HG03097 (cell line): ENCODE measurements at regions not wholly inside any gene's neighbourhood (a gene's known extent, or its start where the extent isn't known, plus 50 kb on each side); places are given as distances from the start of the nearest gene placed in this dataset.
"Not testable (repeated sequence)": the region's sequence is repeated elsewhere in the genome, so short reads cannot be mapped to it uniquely, and the experiment has no call there.

Experiments used
- ATAC-seq: cut with Tn5 transposase; IDR thresholded peaks from one replicate; pipeline ENCODE4 v1.9.1; 2021; ENCODE audit not compliant: unreplicated experiment, low FRiP score

DNA sequence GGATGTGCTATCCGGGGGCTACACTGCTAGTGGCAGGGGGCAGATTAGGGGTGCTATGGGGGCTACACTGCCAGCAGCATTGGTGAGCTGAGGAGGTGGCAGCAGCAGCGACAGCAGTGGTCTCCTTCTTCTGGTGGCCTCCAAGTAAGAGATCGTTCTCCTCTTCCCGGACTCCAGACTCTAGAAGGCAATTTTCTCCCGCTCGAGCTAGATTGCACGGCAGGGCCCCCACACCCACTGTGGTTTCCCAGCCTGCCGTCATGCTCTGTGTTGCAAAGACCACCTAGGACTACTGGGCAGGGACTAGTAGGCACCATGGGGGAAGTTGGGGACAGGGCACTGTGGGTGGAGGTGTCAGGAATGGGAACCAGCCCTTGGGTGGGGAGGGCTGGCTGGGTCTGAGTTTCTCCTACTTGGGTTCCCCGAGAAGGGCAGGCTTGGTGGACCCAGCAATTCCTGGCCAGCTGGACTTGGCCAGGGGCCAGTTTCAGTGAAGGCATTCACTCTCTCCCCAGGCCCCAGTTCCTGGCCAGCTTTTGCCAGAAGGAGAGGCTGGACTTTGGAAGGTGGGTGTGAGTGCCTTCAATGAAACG is 203.4 kb upstream of the WSB1 start:
- not testable (repeated sequence) for ATAC-seq

DNA sequence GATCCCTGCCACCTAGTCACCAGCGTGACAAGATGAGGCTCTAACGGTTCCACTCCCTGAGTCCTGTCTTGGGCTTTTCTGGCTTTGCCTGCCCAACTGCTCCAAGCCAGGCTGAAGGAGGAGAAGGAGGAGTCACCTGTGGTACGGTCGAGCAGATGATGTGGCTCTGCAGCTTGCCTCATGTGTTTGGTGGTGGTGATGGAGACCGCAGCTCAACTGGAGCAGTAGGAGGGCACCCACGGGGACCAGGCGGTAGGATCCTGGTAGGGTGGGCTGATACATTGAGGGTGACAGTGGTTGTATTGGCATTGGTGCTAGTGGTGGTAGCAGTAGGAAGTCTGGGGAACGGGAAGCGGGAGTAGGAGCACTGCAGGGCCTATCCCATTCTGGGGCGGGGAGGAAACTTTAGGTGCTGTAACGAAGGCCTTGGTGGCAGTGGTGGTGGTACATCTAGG is 202.8 kb upstream of the WSB1 start:
- no peak for ATAC-seq

DNA sequence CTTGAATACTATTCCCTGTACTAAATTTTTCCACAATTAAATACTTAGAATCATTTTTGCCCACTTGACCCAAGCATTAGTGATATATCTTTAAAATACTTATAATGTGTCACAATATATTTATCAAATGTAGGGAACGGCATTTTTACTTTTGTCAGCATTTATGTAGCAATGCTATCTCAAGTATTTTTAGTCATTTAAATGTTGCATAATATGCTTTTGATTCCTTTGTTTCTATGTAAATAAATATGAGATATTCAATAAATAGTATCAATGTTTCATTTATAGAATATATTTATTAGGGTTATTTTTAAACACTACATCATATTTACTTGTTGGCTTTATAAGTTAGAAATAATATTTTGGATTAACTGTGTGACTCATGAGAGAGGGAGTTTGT is 199.7 kb upstream of the WSB1 start:
- not testable (repeated sequence) for ATAC-seq

DNA sequence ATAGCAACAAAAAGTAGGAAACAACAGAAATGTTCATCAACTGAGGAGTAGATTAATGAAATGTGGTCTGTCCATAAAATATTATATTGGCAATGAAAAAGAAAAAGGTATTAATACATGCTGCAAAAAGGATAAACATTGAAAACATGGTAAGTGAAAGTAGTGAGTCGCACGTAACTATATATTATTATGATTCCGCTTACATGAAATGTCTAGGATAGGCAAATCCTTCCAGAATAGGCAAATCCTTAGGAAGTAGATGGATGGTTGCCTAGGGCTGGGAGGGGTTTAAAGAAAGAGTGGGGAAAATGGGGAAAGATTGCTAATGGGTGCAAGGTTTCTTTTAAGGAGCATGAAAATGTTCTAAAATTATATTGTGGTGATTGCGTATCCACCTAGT is 198.1 kb upstream of the WSB1 start:
- ATAC-seq: not testable (repeated sequence)

GRCh38 chr17:27099266-27099665 is 194.6 kb upstream of the WSB1 start:
- not testable (repeated sequence) for ATAC-seq

GRCh38 chr17:27104605-27105221 is 189.2 kb upstream of the WSB1 start:
- not testable (repeated sequence) for ATAC-seq

DNA sequence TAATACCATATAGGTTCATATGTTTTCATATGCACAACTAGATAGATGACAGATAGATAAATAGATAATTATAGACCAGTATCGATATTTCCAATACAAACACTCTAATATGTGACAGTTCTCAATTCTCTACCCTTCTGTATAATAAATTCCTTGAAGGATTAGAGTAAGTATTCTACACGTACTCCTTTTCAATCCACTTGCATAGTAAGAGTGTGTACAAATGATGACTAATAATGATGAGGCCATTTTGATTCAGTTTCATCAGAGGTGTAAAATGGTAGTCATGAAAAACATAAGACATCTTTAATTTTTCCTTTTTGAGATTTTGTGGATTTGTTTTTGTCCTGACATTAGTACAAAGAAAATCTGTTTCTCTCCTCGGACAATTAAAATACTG is 188.3 kb upstream of the WSB1 start:
- no peak for ATAC-seq

DNA sequence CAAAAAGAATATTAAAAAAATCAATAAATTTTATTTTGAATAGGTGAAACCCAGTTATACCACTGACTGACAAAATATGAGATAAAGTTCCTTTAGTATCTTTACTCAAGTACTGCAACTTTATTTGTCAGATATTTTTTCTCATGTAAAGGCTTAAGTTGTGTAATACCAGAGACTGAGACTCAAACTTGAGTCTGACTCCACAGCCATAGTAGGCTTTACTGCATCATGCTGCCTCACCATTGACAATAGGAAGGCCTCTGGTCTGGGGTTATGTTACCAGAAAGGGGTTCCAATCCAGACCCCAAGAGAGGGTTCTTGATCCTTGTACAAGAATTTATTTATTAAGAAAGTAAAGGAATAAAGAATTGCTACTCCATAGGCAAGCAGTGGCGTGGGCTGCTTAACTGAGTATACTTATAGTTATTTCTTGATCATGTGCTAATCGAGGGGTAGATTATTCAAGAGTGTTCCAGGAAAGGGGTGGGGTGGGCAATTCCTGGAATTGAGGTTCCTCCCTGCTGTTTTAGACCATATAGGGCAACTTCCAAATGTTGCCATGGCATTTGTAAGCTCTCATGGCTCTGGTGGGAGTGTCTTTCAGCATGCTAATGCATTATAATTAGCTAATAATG is 187.4 kb upstream of the WSB1 start:
- ATAC-seq: no peak

- ATAC-seq: no peak
Measured at GRCh38 chr17:27106982-27107360, 186.9 kb upstream of the WSB1 start.

- not testable (repeated sequence) for ATAC-seq
Measured at GRCh38 chr17:27107386-27108328, 186.3 kb upstream of the WSB1 start.

- ATAC-seq: no peak
Measured at GRCh38 chr17:27109346-27109745, 184.6 kb upstream of the WSB1 start.

DNA sequence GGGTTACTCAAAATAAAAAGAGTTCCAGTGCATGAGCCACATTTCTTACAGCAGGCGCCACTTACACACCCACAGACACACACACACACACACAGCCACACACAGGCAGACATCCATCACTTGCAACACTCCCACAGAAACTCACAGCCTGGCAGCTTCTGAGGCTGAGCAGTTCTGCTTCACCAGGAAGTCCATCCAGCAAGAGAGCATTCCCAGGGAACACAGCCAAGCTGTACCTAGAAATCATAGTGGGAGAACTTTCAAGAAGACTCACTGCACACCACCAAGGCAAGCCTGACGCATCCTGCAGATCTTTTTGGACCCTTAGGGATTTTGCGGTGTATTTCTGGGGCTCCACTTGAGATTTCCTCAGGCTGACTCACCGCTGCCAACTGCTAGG is 140.9 kb upstream of the WSB1 start:
- ATAC-seq: no peak

DNA sequence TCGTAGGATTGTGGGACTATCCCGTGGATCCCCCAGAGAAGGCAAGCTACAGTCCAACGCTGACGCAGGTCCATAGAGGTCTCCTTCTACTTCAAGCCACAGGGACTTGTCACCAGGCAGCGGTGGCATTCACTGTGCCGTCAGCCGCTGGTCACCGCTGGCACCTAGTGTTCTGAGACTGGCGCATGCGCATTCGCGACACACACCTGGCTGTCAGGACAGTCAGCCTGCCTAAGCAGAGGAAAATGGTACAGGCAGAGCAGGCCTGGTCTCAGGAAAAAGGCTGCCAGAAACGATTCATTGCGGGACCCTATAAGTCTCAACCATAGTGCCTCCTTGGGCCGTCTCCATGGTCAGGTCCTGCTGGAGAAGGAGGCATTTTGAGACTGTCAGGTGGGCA is 138.0 kb upstream of the WSB1 start:
- ATAC-seq: no peak

GRCh38 chr17:27157297-27157696 is 136.6 kb upstream of the WSB1 start:
- ATAC-seq: no peak

DNA sequence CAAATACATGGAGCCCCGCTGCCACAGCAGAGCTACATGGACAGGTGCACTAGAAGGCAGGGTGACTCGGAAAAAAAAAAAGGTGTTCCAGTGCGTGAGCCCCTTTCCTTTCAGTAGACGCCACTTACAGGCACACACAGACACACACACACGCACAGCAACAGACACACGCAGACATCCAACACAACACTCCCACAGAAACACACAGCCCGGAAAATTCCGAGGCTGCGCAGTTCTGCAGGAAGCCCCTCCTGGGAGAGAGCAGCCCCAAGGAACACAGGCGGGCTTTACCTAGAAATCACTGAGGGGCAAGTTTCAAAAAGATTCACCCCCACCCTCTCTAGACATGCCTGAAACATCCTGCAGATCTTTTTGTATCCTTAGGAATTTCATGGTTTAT is 136.0 kb upstream of the WSB1 start:
- no peak for ATAC-seq

DNA sequence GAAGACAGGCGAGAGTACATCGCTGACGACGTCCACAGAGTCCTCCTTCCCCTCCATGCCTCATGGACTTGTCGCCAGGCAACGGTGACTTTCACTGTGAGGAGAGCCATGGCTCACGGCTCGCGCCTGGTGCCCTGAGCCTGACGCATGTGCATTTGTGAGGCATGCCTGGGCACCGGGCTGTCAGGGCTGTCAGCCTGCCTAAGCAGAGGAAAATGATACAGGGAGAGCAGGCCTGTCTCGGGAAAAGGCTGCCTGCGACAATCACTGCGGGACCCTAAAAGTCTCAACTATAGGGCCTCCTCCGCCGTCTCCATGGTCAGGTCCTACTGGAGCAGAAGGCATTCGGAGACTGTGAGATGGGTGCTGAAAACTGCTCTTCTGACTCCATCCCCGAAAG is 135.5 kb upstream of the WSB1 start:
- ATAC-seq: no peak

DNA sequence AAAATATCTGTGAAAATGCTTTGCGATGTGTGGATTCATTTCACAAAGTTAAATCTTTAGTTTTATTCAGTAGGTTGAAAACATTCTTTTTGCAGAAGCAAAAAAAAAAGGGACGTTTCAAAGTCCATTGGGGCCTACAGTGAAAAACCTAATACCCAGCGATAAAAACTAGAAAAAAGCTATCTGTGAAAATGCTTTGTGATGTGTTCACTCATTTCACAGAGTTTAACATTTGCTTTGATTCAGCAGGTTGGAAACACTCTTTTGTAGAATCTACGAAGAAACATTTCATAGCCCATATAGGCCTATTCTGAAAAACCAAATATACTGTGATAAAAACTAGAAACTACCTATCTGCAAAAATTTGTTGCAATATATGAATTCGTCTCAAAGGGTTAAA is 113.6 kb upstream of the WSB1 start:
- ATAC-seq: no peak

DNA sequence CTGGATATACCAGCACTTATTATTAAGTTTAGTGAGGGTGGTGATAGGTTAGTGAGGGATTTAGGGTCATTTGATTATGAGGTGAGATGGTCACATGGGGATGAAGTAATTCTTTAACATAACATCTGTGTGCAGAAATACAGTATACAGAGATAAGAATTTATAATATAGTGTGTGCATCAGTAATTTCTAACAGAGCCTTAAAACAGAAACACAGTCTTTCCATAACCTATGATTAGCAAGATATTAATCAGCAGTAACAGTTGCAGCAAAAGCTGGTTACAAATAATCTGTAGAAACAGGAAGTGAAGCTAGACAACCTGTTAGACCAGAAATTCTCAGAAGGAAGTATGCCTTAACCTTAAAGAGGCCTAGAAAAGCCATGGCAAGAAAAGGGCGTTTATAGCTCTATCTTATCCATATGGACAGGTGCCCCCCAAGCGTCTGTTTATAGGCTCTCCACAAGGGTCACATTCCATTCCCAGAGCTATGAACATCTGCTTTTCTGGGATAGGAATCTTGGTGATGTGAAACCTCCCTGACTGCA is 112.5 kb upstream of the WSB1 start:
- not testable (repeated sequence) for ATAC-seq

DNA sequence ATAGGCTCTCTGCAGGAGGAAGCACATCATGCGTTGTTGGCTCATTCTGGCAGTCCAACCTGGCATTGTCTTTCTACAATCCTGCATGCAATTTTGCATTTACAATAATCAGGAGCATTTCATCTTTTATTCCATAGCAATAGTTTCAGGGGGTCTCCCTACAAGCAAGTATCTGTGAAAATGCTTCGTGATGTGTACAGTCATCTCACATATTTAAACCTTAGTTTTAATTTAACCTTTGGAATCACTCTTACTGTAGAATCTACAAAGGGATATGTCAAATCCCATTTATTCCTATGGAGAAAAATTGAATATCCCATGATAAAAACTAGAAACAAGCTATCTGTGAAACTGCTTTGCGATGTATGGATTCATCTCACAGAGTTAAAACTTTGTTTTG is 112.0 kb upstream of the WSB1 start:
- ATAC-seq: no peak

GRCh38 chr17:27197505-27197904 is 96.4 kb upstream of the WSB1 start:
- not testable (repeated sequence) for ATAC-seq

DNA sequence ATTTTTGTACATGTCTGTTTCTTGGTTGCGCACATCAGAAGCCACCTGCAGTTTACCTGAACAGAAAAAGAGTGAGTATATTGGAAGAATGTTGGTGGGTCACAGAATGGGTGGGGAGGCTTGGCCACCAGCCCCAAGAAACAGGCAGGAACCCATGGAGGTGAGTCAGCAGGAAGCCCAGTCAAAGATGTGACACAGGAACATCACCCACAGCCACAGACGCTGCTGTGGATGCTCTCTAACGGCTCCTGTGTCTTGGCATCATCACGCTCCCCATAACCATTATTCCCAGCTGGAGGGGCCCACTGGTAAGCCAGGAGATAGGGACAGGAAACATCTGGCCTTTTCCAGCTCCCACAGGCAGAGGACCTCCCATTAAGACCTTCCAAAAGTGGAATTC is 94.0 kb upstream of the WSB1 start:
- ATAC-seq: no peak
